ENCODE measurements at regions not wholly inside any gene's neighbourhood (a gene's known extent, or its start where the extent isn't known, plus 50 kb on each side); places are given as distances from the start of the nearest gene placed in this dataset.
"Not testable (repeated sequence)": the region's sequence is repeated elsewhere in the genome, so short reads cannot be mapped to it uniquely, and the experiment has no call there.

DNA sequence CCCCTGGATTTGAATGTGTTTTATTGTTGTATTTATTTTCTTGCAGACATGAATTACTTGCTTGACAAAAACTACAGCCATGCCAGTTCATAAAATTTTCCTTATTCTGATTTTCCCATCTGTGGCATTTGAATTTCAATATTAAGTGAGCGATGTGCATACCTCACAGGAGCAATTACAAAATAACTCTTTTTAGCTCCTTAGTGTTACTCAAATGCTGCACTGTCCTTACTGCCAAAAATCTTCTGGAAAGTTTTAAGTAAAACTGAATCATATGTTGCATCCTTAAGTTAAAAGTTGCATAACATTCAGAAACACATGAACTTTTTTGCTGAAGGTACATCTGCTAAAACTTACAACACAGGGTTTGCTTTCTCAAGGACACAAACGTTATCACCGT is 120.1 kb downstream of the OR4M2 start:
- DNase-seq (ENCODE audit: low spot score) = not testable (repeated sequence)

DNA sequence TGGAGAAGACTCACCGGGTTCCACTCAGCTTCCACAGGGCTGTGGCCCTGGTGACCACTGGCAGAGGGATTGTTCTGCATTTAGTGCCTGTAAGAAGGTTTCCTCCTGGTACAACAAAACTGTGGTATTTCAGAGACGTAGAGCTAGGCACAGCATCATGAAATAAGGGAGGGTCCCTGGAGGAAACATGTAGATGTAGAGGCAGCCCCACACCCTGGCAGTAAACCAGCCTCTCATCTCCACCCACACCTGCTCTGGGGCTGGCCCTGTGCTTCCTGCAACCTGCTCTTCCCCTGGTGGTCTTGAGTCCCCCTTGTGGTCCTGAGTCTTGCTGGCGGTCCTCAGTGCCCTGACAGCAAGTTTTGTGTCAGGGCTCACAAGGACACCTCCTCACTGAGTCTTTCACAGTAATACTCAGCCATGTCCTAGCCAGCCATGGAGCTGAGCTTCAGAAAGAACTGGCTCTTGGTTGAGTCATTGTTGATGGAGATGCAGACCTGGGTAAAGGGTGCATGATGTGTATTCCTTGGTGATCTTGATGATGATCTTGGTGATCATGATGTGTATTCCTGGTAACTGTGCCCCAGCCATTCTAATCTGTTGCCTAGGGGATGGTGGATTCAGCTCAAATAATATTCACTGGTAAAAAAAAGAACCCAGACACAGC is 121.8 kb downstream of the OR4M2 start:
- not testable (repeated sequence) for DNase-seq (ENCODE audit: low spot score)

DNA sequence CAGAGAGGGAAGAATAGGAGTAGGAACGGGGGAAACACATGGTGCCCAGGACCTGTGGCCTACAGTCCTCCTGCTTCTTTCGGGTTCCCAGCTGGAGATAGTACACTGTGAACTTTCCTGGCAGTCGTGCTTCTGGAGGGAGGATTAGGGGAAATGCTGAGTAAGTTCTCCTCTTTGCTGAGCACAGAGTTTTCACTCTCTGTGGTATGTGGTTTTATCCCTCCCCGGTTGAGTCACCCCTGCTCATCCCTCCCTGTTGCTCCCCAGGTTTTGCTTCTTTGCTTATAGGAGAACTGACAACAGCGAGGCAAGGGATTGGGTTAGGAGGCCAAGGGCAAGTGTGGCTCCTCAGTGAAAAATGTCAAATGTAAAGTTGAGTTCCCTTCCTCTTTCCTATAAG is 122.9 kb downstream of the OR4M2 start:
- not testable (repeated sequence) for DNase-seq (ENCODE audit: low spot score)

DNA sequence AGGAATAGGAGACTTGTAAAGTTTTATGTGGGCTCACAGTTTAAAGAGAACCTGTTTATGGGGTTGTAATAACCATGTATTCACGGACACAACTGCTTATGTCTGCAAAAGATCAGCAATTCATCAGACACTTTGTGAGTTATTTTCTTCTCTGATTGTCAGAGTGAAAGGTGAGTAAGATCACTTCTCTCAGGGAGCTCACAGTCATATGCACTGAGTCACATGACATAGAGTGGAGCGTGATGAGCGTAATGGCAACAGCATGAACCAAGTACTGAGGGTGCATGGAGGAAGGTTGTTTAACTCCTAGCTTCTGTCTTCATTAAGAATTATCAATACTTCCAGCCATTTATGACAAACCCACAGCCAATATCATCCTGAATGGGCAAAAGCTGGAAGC is 128.8 kb downstream of the OR4M2 start:
- DNase-seq (ENCODE audit: low spot score) = not testable (repeated sequence)

DNA sequence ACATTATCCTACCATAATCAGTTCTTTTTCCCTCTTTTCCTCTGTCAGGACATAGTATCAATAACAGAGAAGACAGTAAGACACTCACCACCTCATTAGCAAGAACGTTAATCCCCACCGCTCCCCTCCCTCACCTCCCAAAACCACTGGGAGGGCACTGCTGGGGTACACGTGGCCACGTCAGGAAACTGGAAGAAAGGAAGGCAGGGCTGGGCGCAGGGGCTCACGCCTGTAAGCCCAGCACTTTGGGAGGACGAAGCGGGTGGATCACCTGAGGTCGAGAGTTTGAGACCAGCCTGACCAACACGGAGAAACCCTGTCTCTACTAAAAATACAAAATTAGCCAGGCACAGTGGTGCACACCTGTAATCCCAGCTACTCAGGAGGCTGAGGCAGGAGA is 142.3 kb downstream of the OR4M2 start:
- not testable (repeated sequence) for DNase-seq (ENCODE audit: low spot score)

DNA sequence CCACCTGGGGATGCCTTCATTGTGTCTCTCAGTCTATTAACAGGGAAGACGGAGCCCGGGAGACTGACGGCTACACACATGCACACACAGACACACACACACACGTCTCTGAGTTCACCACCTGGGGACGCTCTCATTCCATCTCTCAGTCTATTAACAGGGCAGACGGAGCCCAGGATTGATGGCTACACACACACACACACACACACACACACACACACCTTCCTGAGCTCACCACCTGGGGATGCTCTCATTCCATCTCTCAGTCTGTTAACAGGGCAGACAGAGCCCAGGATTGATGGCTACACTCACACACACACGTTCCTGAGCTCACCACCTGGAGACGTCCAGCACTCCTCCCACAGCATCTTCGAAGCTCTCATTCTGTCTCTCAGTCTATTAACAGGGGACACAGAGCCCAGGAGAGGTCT is 143.9 kb downstream of the OR4M2 start:
- no peak for DNase-seq (ENCODE audit: low spot score)

DNA sequence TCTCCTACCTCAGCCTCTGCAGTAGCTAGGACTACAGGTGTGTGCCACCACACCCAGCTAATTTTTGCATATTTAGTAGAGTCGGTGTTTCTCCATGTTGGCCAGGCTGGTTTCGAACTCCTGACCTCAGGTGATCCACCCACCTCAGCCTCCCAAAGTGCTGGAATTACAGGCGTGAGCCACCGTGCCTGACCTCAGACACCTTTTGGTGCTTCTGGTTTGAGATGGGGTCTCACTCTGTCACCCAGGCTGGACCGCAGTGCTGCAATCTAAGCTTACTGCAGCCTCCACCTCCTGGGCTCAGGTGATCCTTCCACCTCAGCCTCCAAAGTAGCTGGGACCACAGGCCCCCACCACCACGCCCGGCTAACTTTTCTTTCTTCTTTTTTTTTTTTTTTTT is 144.6 kb downstream of the OR4M2 start:
- DNase-seq (ENCODE audit: low spot score) = not testable (repeated sequence)

DNA sequence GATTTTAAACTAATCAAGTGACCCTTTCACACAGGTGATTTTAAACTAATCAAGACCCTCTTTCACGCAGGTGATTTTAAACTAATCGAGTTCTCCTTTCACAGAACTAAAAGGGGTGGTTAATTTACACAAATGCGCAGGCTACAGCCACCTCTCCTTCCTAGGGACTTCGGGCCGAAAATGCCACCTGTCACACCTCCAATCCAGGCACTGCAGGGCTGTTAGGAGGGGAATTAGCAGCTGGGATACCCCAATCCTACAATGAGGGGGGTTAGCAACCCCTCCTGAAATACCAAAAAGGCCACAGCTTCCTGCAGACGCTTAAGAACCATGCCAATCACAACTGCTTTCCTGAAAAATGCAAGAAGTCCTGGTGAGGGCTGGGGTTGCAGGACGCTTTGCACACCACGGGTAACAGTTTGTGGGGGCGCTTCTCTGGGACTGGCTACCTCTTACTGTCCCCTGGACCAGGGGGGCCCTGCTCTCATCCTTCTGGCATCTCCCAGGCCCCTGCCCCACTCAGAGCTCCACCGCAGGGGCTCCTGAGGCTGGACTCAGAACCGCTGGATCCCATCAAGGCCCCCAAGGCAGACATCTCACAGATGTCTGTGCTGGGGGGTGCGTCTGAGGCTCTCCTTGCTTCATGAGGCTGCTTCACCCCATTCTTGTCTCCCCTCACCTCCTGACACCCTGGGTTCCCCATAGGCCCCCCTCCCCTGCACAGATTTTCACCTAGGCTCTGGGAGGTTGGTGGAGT is 145.9 kb downstream of the OR4M2 start:
- DNase-seq (ENCODE audit: low spot score) = no peak

DNA sequence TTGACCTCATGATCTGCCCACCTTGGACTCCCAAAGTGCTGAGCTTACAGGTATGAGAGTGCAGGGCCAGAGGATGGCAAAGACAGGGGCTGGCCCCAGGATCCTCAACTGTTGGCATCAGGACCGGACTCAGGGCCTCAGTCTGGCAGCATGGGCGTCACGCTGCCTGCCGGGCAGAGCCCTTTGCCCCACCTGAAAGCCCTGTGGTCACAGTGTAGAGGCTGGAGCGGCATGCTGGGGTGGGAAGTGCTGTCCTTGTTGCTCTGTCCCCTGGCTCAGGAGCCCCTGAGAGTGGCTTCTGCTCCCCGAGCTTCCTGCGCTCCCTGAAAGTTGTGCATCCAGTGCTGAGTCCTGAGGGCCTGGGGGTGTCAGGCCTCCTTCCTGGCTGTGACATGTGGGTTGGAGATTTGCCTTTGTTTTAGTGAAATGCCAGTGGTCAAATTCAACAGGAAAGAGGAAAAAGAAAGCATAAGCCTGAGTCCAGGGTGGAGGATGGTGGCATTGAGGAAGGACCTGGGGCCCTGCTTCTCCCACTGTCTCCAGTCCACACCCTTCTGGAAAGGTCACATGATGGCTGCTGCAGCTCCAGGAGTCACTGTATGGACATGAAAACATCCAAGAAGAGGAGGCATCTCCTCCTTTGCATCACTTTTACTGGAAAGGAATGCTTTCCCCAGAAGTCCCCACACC is 147.2 kb downstream of the OR4M2 start:
- no peak for DNase-seq (ENCODE audit: low spot score)

DNA sequence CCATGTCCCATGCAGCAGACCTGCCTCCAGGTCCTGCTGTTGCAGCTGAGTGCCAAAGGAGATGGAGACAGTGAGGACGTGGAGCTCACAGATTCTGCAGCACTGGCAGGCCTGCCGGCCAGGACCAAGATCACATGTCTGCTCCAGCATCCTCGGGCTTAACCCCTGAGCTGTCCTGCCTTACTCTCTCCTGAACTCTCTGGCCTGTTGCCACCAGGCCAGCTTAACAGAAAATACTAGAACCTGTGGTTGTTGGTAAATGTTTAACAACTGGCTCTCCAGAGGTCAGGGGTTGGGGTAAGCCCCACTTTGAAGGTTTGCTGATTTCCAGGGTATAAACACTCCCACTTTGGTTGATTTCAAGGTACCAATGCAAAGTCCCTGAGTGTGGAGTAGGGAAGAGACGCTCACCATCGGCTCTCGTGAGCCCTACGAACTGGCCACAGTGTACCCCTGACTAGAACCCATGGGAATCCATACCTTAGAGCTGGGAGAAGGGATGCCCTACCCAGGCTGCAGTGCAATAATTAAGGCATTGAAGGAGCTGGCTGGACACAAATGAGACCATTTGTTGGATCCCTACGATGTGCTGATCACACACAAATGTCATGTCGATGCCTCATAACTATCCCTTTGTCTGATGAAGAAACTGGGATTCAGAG is 147.9 kb downstream of the OR4M2 start:
- DNase-seq (ENCODE audit: low spot score) = no peak

DNA sequence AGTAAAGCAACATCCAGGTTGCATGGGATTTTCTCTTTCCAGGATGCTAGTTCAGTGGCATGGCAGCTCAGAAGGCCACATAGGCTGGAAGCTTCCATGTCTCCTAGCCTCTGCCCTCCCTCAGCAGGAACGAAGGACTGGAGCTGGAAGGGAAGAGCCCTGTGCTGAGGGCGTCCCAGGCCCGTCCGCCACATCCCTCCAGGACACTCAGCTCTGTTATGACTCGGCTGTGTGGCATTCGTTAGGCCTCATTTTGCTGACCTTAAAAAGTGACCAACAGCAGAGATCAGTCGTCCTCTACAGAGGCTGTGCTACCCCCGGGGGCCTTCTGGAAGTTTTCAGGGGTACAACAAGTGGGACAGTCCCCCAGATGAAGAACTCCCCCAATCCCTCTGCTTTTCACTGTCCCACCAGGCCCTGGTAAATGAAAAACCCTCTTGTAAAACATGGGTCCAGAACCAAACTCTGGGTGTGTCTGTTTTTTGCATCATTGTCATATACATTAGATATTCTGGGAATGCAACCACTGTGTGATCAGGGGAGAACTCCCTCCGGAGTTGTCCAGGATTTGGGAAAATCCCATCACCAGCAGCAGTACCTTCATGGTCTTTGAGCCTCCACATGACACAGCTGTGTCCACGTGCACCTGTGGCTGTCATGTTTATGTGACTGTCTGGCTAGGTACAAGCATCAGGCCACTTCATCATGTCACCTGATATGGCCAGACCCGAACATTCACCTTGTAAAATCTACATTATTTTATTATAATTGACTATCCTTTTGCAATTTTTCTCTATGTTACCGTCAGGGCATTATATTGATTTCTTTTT is 149.9 kb downstream of the OR4M2 start:
- DNase-seq (ENCODE audit: low spot score) = no peak

DNA sequence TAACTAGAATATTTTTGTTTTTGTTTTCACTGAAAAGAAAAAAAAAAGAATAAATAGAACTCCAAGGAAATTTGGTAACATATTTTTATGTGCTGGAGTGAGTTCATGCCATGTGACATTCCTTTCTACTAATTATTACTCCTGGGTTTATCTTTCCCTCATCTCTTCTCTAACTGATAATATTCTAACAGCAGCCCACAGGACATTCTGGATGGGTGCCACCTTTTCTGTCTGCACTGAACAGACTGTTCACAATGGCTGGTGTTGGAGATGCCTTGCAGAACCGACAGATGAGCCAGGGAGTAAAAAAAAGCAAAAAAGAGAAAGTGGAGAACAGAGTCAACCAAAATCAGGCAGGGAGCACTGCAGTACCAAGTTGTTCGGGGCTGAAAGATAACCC is 151.3 kb downstream of the OR4M2 start:
- DNase-seq (ENCODE audit: low spot score) = no peak

DNA sequence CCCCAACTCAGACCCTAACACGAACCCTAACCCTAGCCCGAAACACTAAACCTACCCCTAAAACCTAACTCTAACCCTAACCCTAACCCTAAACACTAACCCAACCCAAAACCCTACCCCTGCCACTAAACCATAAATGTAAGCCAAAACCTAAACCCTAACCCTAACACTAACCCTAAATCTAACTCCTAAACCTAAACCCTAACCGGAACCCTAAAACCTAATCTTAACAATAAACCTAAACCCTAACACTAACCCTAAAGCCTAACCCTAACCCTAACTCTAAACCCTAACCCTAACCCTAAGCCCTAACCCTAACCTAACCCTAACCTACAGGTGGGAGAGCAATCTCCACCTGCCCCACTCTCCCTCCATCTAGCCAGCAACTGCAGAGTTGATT is 152.3 kb downstream of the OR4M2 start:
- DNase-seq (ENCODE audit: low spot score) = no peak

DNA sequence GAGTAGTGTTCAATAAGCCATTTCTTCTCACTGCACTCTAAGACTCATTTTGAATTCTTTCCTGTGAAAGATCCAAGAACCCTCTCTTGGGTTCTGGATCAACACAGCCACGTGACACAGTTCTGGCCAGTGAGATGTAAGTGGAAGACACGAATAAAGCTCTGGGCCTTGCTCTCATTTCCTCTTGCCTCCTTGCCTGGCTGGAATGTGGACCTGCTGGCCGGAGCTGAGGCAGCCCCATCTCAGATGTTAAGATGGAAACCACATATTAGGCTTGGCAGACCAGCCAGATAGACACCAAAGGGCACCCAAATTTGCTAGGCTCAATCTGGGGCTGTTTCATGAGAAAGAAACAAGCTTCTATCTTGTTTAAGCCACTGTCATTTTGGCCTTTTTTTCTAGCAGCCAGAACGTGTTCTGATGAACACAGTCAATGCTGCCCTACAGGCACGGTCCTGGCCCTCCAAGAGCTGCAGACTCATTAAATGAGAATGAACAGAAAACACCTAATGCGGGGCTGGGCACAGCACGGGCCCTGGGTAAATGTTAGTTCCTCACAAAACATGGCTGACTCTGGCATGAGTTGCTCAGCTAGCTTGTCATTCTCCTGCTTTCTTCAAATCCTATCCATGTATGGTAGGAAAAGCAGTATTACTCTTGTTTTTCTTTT is 155.1 kb downstream of the OR4M2 start:
- not testable (repeated sequence) for DNase-seq (ENCODE audit: low spot score)

DNA sequence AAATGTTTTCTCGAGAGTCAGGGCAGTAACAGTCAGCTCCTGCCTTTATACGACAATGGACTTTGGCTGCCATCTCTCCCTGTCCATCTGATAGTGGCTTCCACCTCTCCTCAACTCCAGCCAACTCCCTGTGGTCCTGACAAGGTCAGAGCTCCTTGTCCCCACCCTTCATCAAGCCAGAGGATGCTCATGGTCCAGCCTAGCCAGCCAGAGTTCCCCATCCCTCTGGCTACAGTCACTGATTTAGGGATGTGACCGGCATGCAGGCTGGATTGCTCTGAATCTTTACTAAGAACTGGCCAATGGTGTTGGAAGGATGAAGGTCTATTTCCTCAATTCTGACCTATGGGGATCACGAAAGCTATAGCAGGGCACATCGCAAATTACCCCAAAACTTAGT is 156.1 kb downstream of the OR4M2 start:
- DNase-seq (ENCODE audit: low spot score) = no peak

DNA sequence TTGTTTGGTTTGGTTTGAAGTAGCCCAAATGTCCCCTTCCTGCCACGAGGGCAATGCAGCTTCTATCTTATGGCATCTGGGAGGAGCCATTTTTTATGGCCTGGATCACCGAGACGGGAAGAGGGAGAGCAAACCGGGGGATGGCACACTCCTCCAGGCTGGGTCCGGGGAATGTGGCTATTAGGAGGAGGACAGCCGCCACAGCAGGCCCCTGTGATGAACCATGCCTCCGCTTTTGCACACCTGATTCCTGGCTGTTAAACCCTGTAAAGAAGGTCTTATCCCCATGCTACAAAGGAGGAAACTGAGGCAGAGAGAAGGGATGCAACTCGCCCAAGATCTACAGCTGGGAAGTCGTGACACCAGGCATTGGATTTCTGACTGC is 157.6 kb downstream of the OR4M2 start:
- no peak for DNase-seq (ENCODE audit: low spot score)

DNA sequence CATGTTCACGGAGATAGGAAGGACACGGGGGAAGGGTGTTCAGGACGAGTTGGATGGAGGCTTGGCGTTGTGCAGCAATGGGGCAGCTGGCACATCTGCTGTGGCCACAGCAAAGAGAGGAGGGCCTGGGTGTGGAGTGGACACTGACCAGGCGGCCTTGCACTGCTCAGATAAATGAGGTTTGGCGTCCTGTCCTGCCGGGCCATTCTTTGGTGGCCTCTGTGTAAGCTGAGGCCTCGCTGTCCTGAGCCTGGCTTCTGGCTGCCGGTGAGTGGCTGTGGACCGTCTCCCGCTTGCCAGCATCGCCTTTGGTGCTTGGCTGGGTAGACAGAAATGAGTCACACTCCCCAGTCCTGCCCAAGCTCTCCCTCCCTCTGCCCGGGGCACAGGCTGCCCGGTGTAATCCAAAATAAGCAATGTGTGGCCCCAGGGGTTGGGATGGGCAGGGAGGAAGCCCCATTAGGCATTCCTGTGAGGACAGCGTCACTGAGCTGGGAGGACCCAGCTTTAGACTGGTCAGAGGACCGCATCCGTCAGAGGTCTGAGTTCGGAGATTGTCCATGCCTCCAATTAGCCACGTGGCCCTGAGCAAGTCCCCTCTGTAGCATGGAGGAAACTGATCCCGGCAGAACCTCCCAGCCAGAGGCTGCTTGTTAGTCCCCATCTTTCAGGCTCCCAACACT is 158.1 kb downstream of the OR4M2 start:
- not testable (repeated sequence) for DNase-seq (ENCODE audit: low spot score)

DNA sequence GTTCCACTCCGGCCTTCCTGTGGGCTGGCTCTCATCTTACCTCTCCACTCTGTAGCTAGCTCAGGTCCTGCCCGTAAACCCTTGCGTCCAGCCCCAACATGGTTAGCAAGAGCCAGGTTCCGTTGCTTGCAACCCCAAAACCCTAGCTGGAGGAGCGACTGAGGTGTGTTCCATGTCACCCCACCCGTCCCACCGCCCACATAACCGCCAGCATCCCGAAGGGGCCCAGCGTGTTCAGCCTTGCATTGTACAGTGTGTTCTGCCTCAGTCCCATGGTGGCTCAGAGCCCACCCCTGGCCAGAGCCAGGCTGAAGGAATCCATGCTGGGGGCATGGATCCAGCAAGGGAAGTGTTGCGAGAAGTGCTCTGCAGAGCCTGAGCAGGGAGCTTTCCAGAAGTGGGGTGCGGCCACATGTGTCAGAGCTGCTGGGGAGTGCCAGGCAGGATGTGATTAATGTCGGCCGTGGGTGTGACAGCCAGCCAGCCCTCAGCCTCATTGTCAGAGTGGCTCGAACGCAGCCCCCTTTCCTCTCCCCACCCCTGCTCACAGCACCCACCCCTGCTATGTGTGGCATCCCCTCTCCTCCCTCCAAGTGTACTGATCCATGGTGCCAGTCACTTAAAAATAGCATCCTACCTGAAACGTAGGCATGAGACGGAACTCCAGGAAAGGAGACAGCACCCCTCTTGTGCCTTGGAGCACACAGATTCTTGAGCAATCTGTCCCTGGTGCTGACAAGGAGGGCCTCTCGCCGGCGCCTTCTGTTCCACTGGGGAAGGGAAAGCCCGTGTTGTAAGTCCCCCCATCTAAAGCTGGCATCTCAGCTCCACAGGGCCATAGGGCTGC is 158.9 kb downstream of the OR4M2 start:
- DNase-seq (ENCODE audit: low spot score) = not testable (repeated sequence)

DNA sequence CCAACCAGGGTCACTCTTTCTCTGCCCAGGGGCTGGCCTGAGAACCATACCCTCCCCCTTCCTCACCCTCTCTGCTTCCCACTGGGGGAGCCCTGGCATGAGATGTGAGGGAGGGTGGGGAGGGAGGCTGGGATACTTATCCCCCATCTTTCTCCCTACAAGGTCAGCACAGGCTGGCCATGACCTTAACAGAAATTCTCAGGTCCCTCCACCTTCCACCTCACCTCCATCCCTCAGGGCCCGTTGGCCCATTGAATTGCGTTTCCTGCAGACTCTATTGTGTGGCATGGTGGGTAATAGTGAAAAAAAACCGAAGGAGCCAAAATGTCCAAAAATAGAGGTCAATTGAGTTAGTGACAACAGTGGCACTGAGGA is 159.5 kb downstream of the OR4M2 start:
- DNase-seq (ENCODE audit: low spot score) = no peak

Data from umbilical cord (tissue), 1 donor.